ENCODE measurements at regions not wholly inside any gene's neighbourhood (a gene's known extent, or its start where the extent isn't known, plus 50 kb on each side); places are given as distances from the start of the nearest gene placed in this dataset.
A peak's percentile ranks its signal among the peaks of the same experiment; 100 is the strongest.
"Not testable (repeated sequence)": the region's sequence is repeated elsewhere in the genome, so short reads cannot be mapped to it uniquely, and the experiment has no call there.

DNA sequence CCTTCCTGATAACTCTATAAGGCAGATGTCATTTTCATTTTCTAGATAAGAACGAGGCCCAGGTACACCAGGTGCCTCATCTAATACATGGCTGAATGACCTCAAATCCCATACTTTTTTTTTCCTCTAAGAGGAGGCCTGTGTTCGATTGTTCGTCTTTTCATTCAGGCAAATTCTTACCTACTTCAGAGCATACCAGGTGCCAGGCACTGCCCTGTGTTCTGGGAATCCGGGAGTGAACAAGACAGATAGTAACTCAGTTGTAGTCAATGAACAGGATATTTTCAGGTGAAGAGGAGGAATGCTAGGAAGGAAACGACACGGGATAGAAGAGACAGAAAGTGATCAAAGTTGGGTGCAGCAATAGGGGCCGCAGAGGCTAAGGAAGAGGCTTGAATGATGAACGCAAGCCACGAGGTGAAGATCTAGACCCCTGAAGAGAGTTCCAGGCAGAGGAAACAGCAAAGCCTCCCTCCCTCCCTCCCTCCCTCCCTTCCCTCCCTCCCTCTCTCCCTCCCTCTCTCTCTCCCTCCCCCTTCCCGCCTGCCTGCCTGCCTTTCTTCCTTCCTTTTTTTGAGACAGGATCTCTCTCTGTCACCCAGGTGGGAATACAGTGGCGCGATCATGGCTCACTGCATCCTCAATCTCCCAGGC lies 150.1 kb upstream of the ZNF217 start:
- no peak for DNase-seq (ENCODE audit: low read depth)

DNA sequence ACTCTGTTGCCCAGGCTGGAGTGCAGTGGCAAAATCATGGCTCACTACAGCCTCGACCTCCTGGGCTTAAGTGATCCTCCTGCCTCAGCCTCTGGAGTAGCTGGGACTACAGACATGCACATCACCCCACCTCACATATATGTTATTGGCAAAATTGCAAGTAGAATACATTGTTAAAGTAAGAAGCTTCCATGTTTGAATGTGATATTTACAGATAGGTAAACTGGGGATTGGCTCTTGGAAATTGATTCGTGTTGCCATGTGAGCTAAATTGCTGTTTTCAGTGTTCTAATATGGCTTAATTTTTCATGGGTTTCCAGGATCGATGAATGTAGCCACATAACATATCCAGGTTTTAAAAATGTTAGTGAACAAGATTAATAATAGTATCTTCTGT lies 149.0 kb upstream of the ZNF217 start:
- no peak for DNase-seq (ENCODE audit: low read depth)

DNA sequence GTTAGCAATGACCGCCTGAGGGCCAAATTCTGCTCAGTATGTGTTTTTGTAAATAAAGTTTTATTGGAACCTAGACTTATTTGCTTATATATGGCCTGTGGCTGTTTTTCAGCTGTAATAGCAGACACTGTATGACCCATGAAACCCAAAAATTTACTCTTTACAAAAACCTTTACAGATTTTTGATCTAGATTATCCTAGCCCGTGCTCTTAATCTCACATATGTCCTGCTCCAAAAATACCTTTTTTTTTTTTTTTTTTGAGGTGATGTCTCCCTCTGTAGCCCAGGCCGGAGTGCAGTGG lies 148.0 kb upstream of the ZNF217 start:
- no peak for DNase-seq (ENCODE audit: low read depth)

DNA sequence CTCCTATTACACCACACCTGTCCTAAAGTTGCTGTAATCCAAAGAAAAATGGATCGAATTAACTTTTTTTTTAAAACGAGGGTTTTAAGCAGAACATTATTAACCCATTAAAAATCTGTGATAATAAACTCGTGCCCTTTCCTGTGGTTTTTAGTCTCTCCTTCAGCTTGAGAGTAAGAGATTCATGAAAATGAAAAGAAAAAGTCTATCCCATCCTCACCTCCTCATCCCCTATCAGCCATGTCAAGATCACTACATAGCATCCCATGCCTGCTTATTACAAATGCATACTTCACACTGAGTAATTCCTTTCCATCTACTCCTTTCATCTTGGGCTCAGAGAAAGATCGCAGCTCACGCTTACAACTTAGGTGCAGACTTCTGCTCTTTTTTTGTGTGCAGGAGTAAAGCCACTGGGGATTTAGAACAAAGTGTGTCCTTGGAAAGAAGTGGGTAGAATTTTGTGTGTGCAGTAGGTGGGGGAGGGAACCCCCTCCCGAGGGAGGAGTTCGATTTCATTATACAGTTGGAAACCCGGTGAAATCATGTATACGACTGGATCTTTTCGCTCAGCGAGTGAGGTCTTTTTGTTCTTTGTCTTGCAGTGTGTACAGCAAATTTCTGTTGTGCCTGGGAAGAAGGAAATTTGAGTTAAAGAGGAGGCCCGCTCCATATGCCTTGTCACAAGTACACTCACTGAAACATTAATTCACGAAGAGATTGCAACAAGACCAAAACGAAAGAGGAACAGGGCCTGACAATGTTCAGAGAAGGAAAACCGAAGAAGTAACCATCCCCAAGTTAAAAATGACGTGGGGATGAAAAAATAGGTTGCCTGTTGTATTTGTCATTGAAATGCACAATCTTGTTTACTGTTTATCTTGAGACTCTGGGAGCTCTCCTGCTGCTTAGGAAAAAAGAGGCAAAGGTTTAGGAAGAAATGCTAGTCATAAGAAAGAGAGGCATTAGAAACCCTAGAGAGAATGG lies 146.5 kb upstream of the ZNF217 start:
- DNase-seq (ENCODE audit: low read depth), result no peak

DNA sequence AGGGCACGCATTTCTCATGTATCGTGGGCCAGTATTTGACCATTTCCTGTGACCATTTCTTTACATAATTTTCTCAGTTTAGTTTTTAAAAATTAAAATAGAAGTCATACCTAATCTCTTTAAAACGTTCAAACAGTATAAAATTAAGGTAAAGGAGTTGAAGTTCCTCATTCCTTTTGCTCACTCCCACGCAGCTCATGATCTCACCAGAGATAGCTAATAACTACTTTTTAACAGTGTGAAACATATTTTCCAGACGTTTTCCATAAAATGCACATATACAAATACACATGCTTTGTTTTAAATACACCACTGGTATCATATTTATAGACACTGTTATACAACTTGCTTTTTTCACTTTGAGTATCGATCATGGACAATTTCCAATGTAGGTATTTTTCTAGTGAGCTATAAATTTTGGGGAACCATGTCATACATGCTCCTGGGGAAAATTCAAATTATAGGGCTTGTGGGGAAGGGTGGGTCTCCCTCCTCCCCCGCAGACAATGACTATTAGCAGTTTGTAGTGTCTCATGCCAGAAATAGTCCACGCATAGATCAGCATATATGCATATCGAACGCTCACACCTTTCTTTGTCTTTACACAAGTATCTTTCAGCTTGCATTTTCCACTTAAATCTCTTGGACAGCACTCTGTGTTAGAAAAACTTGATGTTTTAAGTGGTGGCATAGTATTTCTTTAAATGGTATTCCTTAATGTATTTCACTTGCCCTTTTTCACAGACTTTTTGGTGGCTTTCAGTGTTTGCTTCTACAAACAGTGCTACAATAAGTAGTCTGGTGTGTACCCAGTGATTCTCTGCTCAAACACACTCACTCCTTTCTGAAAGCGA lies 145.5 kb upstream of the ZNF217 start:
- DNase-seq (ENCODE audit: low read depth), result no peak

DNA sequence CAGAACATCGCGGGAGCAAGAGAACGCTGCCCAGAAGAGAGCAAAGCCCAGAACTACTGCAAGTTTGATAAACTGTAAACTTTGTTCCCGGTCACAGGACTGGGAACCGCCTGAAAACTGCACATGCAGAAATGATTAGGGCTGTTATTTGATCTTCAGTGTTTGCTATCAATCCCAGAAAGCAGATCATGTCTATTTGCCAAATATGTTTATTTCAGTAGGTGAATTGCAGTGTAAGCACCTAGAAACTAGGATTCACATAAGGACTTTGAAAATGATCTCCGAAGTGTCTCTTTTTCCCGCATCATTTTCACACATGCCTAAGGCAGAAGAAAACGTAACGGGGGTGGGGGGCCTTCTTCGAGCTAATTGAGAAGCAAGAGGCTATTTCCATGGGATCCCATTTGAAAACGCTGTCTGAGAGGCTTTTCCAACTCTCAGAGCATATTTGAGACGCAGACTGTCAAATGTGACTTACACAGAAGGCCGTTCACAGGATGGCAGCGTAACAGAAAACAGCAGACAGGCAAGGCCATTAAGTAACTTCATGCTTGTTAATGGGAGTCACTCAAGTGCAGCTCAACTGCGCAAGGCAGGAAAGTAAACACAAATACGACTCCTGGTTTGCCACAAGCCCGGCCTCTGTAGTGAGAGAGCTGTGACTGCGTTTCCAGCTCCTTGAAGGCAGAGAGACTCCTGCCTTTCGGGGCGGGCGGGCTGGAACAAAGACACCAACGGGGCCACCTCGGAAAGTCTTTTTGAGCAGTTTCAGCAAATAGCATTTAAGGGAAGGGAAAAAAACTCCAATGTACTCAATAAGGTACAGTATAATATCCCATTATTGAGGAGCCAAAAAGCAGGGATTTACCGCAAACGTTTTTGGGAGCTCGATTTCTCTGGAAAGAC lies 144.7 kb upstream of the ZNF217 start:
- peak; percentile 94 for DNase-seq (ENCODE audit: low read depth)

DNA sequence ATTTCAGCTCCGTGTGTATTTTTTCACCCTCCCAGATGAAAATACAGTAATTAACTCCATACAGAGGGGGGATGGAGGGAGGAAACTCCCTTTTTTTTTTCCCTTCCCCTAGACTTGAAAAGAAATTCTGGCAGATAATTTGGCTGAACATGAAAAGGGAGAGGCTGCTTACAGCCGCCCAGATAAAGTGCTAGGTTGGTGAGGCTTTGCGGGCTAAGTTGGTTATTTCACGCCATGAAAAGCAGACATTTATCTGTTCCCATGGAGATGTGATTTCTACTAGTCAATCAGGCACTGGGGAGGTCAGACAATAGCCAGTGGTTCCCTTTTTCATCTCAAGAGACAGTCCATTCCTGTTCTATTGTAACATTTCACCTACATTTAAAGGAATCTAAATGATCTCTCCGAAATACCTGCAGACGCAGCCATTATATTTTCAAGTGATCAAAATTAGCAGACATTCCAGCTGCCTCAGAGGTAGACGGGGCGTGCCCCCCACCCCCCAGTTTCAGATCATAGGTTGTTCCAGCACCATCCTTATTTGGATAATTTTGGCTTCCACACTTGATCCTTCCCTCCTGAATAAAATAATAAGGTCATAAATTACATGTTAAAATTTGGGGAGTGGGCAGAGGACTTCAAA lies 143.9 kb upstream of the ZNF217 start:
- DNase-seq (ENCODE audit: low read depth), result no peak

DNA sequence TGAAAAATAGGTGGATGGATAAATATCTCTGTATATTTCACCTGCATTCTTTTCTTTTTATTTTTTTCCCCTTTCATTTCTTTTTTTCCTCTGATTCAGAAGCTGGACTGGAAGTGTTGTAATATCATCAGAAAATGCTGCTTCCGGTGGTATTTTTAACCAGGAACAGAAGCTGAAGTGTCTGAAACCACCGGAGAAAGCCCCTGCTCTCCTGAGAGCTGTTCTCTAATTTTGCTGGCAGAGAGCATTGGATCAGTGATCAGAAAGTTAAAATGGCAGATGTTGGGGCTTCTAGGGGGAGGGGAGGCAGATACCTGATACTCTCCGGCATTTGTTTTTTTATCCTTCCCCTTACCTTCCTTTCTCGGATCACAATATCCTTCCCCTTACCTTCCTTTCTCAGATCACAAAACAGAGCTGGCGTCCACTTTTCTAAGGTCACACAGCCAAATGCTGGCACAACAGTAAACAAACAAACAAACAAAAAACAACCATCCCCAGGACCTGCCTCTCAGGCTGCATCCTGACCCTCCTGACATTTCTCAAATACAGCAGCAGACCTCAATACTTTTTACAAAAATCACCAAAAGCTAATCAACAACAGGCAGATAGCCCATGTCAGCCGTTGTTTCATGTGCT lies 143.2 kb upstream of the ZNF217 start:
- DNase-seq (ENCODE audit: low read depth), result peak; percentile 81

DNA sequence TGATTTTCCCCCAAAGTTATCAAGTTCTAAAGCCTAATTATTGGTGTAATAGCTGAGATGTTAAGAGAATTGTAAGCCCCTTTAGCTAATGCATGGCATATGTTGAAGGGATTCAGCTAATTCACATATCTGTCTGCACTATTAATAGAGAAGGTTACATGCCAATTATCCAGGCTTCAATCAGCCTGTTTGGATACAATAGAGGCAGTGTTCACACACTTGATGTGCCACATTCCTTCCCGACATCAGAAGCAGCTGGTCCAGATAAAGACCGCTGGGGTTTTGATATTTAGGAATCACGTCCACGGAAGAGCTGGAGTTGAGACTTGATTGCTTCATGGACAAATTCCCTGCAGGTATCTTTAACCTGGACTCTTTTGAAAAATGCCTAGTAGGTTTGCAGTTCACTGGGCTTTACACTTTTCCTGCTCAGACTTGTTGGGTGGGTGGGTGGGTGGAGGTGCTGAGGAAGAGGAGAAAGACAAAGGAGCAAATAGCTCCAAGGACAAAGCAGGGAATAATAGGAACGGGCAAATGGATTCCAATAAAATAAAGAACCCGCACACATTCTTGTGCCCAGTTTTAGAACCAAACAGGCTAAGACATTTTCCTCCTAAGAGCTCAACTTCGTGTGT lies 142.6 kb upstream of the ZNF217 start:
- no peak for DNase-seq (ENCODE audit: low read depth)

DNA sequence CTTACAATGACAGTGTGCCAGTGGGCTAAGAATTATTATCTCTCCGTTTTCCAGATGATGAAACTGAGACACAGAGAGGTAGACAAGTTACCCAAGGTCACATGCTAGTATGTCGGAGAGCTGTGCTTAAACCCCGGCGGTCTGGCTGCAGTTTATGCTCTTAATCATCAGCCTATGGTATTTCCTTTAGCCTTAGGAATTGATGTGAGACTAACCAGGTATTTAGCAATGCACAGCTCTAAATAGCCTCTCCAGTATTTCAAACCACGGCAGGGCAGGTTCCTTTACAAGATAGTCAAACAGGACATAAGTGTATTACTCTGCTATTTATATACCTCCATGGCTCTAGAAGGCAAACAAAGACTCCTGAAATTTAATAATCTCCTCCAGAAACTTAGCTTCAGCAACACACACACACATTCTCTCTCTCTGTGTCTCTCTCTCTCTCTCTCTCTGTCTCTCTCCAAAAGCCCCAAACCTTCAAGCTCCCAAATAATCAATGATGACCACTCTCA lies 142.0 kb upstream of the ZNF217 start:
- peak; percentile 99 for DNase-seq (ENCODE audit: low read depth)

DNA sequence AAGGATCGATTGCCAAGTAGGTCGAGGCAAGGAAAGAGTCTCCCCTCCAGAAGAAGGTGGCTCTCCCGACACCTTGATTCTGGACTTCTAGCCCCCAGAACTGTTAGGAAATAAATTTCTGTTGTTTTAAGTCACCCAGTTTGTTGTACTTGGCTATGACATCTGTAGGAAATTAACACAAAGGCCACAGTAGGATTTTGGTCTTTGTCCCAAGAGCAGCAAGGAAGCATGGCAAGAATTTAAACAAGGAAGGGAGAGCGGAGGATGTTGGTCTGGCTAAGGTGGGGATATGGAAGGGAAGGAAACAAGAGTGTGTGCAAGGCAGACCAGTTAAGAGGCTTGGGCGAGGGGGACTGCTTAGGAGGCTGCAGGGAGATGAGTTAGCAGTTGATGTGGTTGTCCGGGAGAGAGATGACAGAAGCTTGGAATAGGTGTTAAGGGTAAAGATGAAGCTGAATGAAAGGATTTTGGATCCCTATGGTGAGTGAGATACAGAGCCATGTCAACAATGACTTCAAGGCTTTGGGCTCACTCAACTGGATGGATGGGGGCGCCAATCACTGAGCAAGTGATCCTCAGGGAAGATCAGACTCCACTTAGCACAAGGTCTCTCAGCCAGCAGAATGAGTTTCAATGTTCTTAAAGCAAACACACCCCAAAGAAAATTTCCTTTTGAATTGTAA lies 140.5 kb upstream of the ZNF217 start:
- no peak for DNase-seq (ENCODE audit: low read depth)

DNA sequence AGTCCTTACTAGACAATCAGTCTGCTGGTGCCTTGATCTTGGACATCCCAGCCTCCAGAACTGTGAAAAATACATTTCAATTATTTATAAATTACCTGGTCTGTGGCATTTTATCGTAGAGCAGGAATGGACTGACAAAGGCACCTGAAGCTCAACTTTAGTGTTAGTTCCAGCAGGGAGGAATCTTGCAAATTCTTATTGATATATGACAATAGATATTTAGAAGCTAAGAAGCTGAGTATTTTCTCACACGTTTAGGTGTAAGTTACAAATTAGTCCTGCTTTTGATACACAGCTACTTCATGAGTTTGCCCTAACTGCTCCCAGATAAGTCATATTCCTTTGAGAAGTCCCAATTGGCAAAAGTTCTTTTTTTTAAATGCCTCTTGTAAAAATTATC lies 138.0 kb upstream of the ZNF217 start:
- DNase-seq (ENCODE audit: low read depth), result no peak

DNA sequence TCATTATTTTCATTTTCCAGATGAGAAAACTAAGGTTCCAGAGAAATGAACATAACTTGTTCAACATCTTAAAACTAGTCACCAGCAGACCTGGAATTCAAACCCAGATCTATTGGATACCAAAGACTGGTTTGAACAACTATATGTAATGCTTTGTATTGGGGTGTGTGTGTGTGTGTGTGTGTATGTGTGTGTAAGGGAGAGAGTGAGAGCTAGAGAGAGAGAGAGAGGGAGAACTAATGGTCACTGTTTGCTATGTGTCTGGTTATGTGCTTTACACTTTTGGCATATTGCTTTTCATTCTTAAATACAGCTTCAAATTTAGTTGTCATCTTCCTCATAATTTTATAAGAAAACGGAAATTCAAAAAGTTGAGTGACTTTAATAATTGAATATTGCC lies 134.7 kb upstream of the ZNF217 start:
- no peak for DNase-seq (ENCODE audit: low read depth)

DNA sequence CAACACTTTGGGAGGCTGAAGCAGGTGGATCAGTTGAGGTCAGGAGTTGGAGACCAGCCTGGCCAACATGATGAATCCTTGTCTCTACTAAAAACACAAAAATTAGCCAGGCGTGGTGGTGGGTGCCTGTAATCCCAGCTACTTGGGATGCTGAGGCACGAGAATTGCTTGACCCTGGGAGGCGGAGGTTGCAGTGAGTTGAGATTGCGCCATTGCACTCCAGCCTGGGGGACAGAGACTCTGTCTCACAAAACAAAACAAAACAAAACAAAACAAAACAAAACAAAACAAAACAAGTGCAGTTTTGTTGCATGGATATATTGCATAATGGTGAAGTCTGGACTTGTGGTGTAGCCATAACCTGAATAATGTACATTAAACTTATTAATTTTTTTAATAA lies 133.6 kb upstream of the ZNF217 start:
- DNase-seq (ENCODE audit: low read depth), result not testable (repeated sequence)

DNA sequence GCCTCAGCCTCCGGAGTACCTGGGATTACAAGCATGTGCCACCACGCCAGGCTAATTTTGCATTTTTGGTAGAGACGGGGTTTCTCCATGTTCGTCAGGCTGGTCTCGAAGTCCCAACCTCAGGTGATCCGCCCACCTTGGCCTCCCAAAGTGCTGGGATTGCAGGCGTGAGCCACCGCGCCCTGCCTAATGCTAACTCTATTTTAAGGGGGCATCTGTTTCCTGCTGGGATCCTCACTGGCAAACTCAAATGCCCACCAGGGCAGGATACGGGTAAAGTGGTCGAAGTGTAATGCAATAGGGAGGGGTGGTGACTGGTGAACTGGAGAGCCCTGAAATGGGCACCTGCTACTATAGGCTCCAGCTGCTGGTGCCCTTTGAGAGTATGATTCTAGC lies 131.9 kb upstream of the ZNF217 start:
- no peak for DNase-seq (ENCODE audit: low read depth)

DNA sequence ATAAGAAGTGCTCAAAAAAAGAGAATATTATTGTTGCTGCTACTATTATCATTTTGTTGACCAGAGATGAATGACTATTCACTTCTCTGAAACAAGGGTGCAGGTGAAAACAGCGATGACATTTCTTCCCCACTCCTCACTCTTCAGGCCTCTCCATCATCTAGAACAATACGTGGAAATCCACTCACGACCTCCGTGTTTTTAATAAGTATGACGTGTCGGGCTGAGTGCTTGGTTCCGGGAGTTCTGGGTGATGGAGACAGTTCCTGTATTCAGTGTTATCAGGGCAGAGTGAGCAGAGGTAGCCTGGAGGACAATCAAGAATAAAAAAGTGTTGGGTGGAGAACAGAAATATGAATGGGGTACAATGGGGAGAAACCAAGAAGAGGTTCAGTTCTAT lies 130.0 kb upstream of the ZNF217 start:
- no peak for DNase-seq (ENCODE audit: low read depth)

DNA sequence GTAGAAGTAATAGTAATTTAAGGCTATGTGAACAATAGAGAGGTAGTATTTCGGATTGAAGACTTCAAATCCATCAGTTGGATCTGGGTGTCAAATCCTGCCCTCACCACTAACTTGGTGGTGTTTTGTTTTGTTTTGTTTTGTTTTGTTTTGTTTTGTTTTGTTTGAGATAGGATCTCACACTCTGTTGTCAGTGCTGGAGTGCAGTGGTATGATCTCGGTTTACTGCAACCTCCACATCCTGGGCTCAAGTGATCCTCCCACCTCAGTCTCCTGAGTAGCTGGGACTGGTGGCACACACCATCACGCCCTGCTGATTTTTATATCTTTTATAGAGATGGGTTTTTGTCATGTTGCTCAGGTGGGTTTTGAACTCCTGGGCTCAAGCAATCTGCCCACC lies 129.4 kb upstream of the ZNF217 start:
- no peak for DNase-seq (ENCODE audit: low read depth)

DNA sequence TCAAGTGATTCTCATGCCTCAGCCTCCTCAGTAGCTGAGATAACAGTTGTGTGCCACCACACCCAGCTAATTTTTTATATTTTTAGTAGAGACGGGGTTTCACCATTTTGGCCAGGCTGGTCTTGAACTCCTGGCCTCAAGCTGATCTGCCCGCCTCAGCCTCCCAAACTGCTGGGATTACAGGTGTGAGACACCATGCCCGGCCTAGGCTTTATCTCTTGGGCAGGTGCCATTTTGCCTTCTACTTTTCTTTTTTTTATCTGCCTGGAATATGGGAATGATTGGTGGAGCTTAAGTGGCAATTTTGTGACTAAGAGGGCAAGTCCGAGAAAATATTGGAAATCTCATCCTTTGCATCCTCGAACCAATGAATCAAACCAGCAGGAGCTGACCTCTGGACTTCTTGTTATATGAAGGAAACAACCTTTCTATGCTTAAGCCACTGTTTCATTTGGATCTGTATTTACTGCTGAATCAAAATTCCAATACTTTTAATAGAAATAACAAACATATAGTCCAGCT lies 128.9 kb upstream of the ZNF217 start:
- DNase-seq (ENCODE audit: low read depth), result no peak

DNA sequence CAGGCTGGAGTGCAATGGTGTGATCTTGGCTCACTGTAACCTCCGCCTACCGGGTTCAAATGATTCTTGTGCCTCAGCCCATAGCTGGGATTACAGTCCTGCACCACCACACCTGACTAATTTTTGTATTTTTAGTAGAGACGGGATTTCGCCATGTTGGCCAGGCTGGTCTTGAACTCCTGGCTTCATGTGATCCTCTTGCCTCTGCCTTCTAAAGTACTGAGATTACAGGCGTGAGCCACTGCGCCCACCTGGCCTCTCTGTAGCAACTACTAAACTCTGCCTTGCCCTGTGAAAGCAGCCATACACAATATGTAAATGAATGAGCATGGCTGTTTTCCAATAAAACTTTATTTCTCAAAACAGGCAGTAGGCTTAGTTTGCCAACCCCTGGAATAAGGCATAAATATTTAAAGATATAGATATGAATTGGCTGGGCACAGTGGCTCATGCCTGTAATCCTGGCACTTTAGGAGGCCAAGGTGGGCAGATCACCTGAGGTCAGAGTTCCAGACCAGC lies 127.9 kb upstream of the ZNF217 start:
- DNase-seq (ENCODE audit: low read depth), result not testable (repeated sequence)
